ENCODE measurements at regions not wholly inside any gene's neighbourhood (a gene's known extent, or its start where the extent isn't known, plus 50 kb on each side); places are given as distances from the start of the nearest gene placed in this dataset.

GRCh38 chr14:55957950-55958349, 160.3 kb upstream of the PELI2 start:
- Histone ChIP-seq H3K36me3 (ENCODE audit: control insufficient read depth, insufficient read depth, low read length) (no peaks in the 10 kb centered on the region), H3K4me1 (ENCODE audit: control insufficient read depth, insufficient read depth, low read length) (peaks cover 7% of the 10 kb centered on the region), H3K4me3 (ENCODE audit: low read depth, low read length) (no peak overlapping the region), H3K9me3 (ENCODE audit: control insufficient read depth, insufficient read depth, low read length) (no peaks in the 10 kb centered on the region), H3K9ac (ENCODE audit: low read depth, low read length) (peak overlapping the region; percentile 2), H3K27me3 (ENCODE audit: control insufficient read depth, insufficient read depth, low read length) (no peaks in the 10 kb centered on the region)

- Histone ChIP-seq H3K4me3 (ENCODE audit: low read depth, low read length) (no peak overlapping the region), H3K36me3 (ENCODE audit: control insufficient read depth, insufficient read depth, low read length) (no peaks in the 10 kb centered on the region), H3K9me3 (ENCODE audit: control insufficient read depth, insufficient read depth, low read length) (no peaks in the 10 kb centered on the region), H3K27me3 (ENCODE audit: control insufficient read depth, insufficient read depth, low read length) (no peaks in the 10 kb centered on the region), H3K9ac (ENCODE audit: low read depth, low read length) (no peak overlapping the region), H3K4me1 (ENCODE audit: control insufficient read depth, insufficient read depth, low read length) (peaks cover under 1% of the 10 kb centered on the region)
Observed at GRCh38 chr14:55963295-55963694, 154.9 kb upstream of the PELI2 start.

- no peaks in the 10 kb centered on the region for H3K9me3 ChIP-seq (ENCODE audit: control insufficient read depth, insufficient read depth, low read length)
- no peaks in the 10 kb centered on the region for H3K27me3 ChIP-seq (ENCODE audit: control insufficient read depth, insufficient read depth, low read length)
- no peak overlapping the region for H3K4me3 ChIP-seq (ENCODE audit: low read depth, low read length)
Observed at GRCh38 chr14:55964091-55964490, 154.1 kb upstream of the PELI2 start.

GRCh38 chr14:55964821-55965220, 153.4 kb upstream of the PELI2 start:
- Histone ChIP-seq H3K27me3 (ENCODE audit: control insufficient read depth, insufficient read depth, low read length) (no peaks in the 10 kb centered on the region), H3K9me3 (ENCODE audit: control insufficient read depth, insufficient read depth, low read length) (no peaks in the 10 kb centered on the region), H3K9ac (ENCODE audit: low read depth, low read length) (no peak overlapping the region), H3K4me3 (ENCODE audit: low read depth, low read length) (no peak overlapping the region), H3K36me3 (ENCODE audit: control insufficient read depth, insufficient read depth, low read length) (no peaks in the 10 kb centered on the region), H3K4me1 (ENCODE audit: control insufficient read depth, insufficient read depth, low read length) (no peaks in the 10 kb centered on the region)

More at GRCh38 chr14:55964091-55964490, 154.1 kb upstream of the PELI2 start:
- Histone ChIP-seq H3K36me3 (ENCODE audit: control insufficient read depth, insufficient read depth, low read length) (no peaks in the 10 kb centered on the region), H3K4me1 (ENCODE audit: control insufficient read depth, insufficient read depth, low read length) (no peaks in the 10 kb centered on the region), H3K9ac (ENCODE audit: low read depth, low read length) (no peak overlapping the region)

GRCh38 chr14:55965851-55966250, 152.4 kb upstream of the PELI2 start:
- no peaks in the 10 kb centered on the region for H3K36me3 ChIP-seq (ENCODE audit: control insufficient read depth, insufficient read depth, low read length)
- H3K27me3 ChIP-seq (ENCODE audit: control insufficient read depth, insufficient read depth, low read length), result no peaks in the 10 kb centered on the region

GRCh38 chr14:55968741-55969140, 149.5 kb upstream of the PELI2 start:
- Histone ChIP-seq H3K9me3 (ENCODE audit: control insufficient read depth, insufficient read depth, low read length) (no peaks in the 10 kb centered on the region), H3K27me3 (ENCODE audit: control insufficient read depth, insufficient read depth, low read length) (no peaks in the 10 kb centered on the region), H3K4me3 (ENCODE audit: low read depth, low read length) (no peak overlapping the region), H3K36me3 (ENCODE audit: control insufficient read depth, insufficient read depth, low read length) (no peaks in the 10 kb centered on the region), H3K4me1 (ENCODE audit: control insufficient read depth, insufficient read depth, low read length) (no peaks in the 10 kb centered on the region), H3K9ac (ENCODE audit: low read depth, low read length) (no peak overlapping the region)

More at GRCh38 chr14:55965851-55966250, 152.4 kb upstream of the PELI2 start:
- Histone ChIP-seq H3K4me1 (ENCODE audit: control insufficient read depth, insufficient read depth, low read length) (no peaks in the 10 kb centered on the region), H3K9ac (ENCODE audit: low read depth, low read length) (no peak overlapping the region), H3K9me3 (ENCODE audit: control insufficient read depth, insufficient read depth, low read length) (no peaks in the 10 kb centered on the region), H3K4me3 (ENCODE audit: low read depth, low read length) (no peak overlapping the region)

- Histone ChIP-seq H3K4me3 (ENCODE audit: low read depth, low read length) (no peak overlapping the region), H3K27me3 (ENCODE audit: control insufficient read depth, insufficient read depth, low read length) (no peaks in the 10 kb centered on the region), H3K9me3 (ENCODE audit: control insufficient read depth, insufficient read depth, low read length) (no peaks in the 10 kb centered on the region), H3K36me3 (ENCODE audit: control insufficient read depth, insufficient read depth, low read length) (no peaks in the 10 kb centered on the region), H3K9ac (ENCODE audit: low read depth, low read length) (no peak overlapping the region), H3K4me1 (ENCODE audit: control insufficient read depth, insufficient read depth, low read length) (no peaks in the 10 kb centered on the region)
Observed at GRCh38 chr14:55973285-55973800, 144.9 kb upstream of the PELI2 start.

- Histone ChIP-seq H3K4me1 (ENCODE audit: control insufficient read depth, insufficient read depth, low read length) (no peaks in the 10 kb centered on the region), H3K4me3 (ENCODE audit: low read depth, low read length) (no peak overlapping the region), H3K9ac (ENCODE audit: low read depth, low read length) (no peak overlapping the region), H3K27me3 (ENCODE audit: control insufficient read depth, insufficient read depth, low read length) (no peaks in the 10 kb centered on the region), H3K9me3 (ENCODE audit: control insufficient read depth, insufficient read depth, low read length) (no peaks in the 10 kb centered on the region), H3K36me3 (ENCODE audit: control insufficient read depth, insufficient read depth, low read length) (no peaks in the 10 kb centered on the region)
Observed at GRCh38 chr14:55973911-55974630, 144.1 kb upstream of the PELI2 start.

GRCh38 chr14:55975281-55975910, 142.8 kb upstream of the PELI2 start:
- Histone ChIP-seq H3K4me1 (ENCODE audit: control insufficient read depth, insufficient read depth, low read length) (no peaks in the 10 kb centered on the region), H3K4me3 (ENCODE audit: low read depth, low read length) (no peak overlapping the region), H3K27me3 (ENCODE audit: control insufficient read depth, insufficient read depth, low read length) (no peaks in the 10 kb centered on the region), H3K9ac (ENCODE audit: low read depth, low read length) (no peak overlapping the region), H3K9me3 (ENCODE audit: control insufficient read depth, insufficient read depth, low read length) (no peaks in the 10 kb centered on the region), H3K36me3 (ENCODE audit: control insufficient read depth, insufficient read depth, low read length) (no peaks in the 10 kb centered on the region)

- H3K4me1 ChIP-seq (ENCODE audit: control insufficient read depth, insufficient read depth, low read length), result no peaks in the 10 kb centered on the region
- H3K4me3 ChIP-seq (ENCODE audit: low read depth, low read length), result no peak overlapping the region
- H3K9me3 ChIP-seq (ENCODE audit: control insufficient read depth, insufficient read depth, low read length), result no peaks in the 10 kb centered on the region
- H3K9ac ChIP-seq (ENCODE audit: low read depth, low read length), result no peak overlapping the region
- no peaks in the 10 kb centered on the region for H3K27me3 ChIP-seq (ENCODE audit: control insufficient read depth, insufficient read depth, low read length)
- no peaks in the 10 kb centered on the region for H3K36me3 ChIP-seq (ENCODE audit: control insufficient read depth, insufficient read depth, low read length)
Observed at GRCh38 chr14:55976219-55976618, 142.0 kb upstream of the PELI2 start.

GRCh38 chr14:55976655-55977054, 141.6 kb upstream of the PELI2 start:
- Histone ChIP-seq H3K4me3 (ENCODE audit: low read depth, low read length) (no peak overlapping the region), H3K9me3 (ENCODE audit: control insufficient read depth, insufficient read depth, low read length) (no peaks in the 10 kb centered on the region), H3K9ac (ENCODE audit: low read depth, low read length) (no peak overlapping the region), H3K27me3 (ENCODE audit: control insufficient read depth, insufficient read depth, low read length) (no peaks in the 10 kb centered on the region), H3K4me1 (ENCODE audit: control insufficient read depth, insufficient read depth, low read length) (no peaks in the 10 kb centered on the region), H3K36me3 (ENCODE audit: control insufficient read depth, insufficient read depth, low read length) (no peaks in the 10 kb centered on the region)

Data from iPS-15b (cell line).